HepG2 (cell line): ENCODE measurements at regions not wholly inside any gene's neighbourhood (a gene's known extent, or its start where the extent isn't known, plus 50 kb on each side); places are given as distances from the start of the nearest gene placed in this dataset.

Experiments used
- ATAC-seq: fragments of 200-7000 bp; cut with Tn5 transposase; 3 replicates; pipeline ENCODE4 v1.9.1; 2020; ENCODE audit warnings: mild to moderate bottlenecking, moderate library complexity
- BruUV-seq: library from RNA; stranded (reverse); fragments of 400-500 nt; replicated peaks from 2 replicates; lab custom pipeline; 2021; lab: Mats Ljungman, UMichigan
- CTCF ChIA-PET: fragments of 300-600 bp; formaldehyde crosslinking; extraction: SDS; loops from one replicate; lab custom pipeline; 2021; ENCODE audit warnings: low total read pairs, inconsistent platforms, low intra/inter-chr PET ratio; lab: Yijun Ruan, JAX
- POLR2A ChIA-PET: fragments of 350-600 bp; sonication (Branson Sonifier 250); formaldehyde crosslinking; loops from one replicate; lab custom pipeline; 2020; ENCODE audit warnings: antibody characterized with exemption, inconsistent platforms; lab: Yijun Ruan, JAX
- DNase-seq: peaks from one replicate; pipeline ENCODE4 v3.0.0-alpha.2; 2015; ENCODE audit warnings: low spot score
- FAIRE-seq: peaks from 3 replicates; lab custom pipeline; 2011; peaks lifted over from hg19 to GRCh38; lab: Jason Lieb, UNC
- H2AFZ ChIP-seq: one replicate; pipeline ENCODE4 v1.6.1; 2011; ENCODE audit warnings: low read length, inconsistent platforms
- H3K27ac ChIP-seq: fragments of 300-600 bp; 3 replicates; pipeline ENCODE4 v1.8.0; 2011; ENCODE audit warnings: mixed run types, mild to moderate bottlenecking, mixed read lengths, low read length, inconsistent platforms; ENCODE audit not compliant: insufficient read depth; ENCODE audit errors: extremely low read length
- H3K27me3 ChIP-seq, 2 experiments: fragments of 200-600 bp in 1 of 2; 2 replicates in 1 of 2; 3 replicates in 1 of 2; pipeline versions ENCODE4 v1.6.0 to v1.8.0; 2011; ENCODE audit warnings: low read length in 2 of 2, mild to moderate bottlenecking in 2 of 2, moderate library complexity in 2 of 2, inconsistent platforms in 1 of 2; ENCODE audit not compliant: insufficient read depth in 2 of 2, control insufficient read depth in 1 of 2
- H3K36me3 ChIP-seq, 2 experiments: fragments of 200-600 bp in 1 of 2; replicated peaks in 1 of 2; 2 replicates in 1 of 2; 3 replicates in 1 of 2; pipeline versions ENCODE4 v1.5.1 to v1.8.0; 2011; ENCODE audit warnings: low read length in 2 of 2, inconsistent platforms in 1 of 2; ENCODE audit not compliant: insufficient read depth in 2 of 2, control insufficient read depth in 1 of 2
- H3K4me1 ChIP-seq: 2 replicates; pipeline ENCODE4 v1.5.1; 2012; ENCODE audit warnings: low read length, inconsistent platforms; ENCODE audit not compliant: insufficient read depth
- H3K4me2 ChIP-seq: 2 replicates; pipeline ENCODE4 v1.6.0; 2011; ENCODE audit warnings: low read depth, low read length, inconsistent platforms
- H3K4me3 ChIP-seq, 3 experiments: fragments of 200-600 bp in 1 of 3; sonication (generic), shearing (Covaris generic) in 1 of 3; replicated peaks in 1 of 3; 2 replicates each; pipeline ENCODE4 v1.5.1; 2011 to 2016; ENCODE audit warnings: low read length in 3 of 3, inconsistent platforms in 2 of 3, low read depth in 2 of 3, mild to moderate bottlenecking in 2 of 3, control low read depth in 1 of 3, mixed read lengths in 1 of 3; ENCODE audit not compliant: insufficient read depth in 1 of 3
- H3K79me2 ChIP-seq: one replicate; pipeline ENCODE4 v1.6.1; 2011; ENCODE audit warnings: low read length, inconsistent platforms; ENCODE audit not compliant: insufficient read depth
- H3K9ac ChIP-seq: 2 replicates; pipeline ENCODE4 v1.6.0; 2011; ENCODE audit warnings: mild to moderate bottlenecking, low read depth, low read length, inconsistent platforms; ENCODE audit not compliant: insufficient read depth
- H3K9me3 ChIP-seq: 2 replicates; pipeline ENCODE4 v1.5.1; 2012; ENCODE audit warnings: mild to moderate bottlenecking, low read length
- H4K20me1 ChIP-seq: 2 replicates; pipeline ENCODE4 v1.6.0; 2011; ENCODE audit warnings: inconsistent platforms, mild to moderate bottlenecking, low read length, moderate library complexity; ENCODE audit not compliant: insufficient read depth
- BRD4 ChIP-seq: sonication (generic); formaldehyde crosslinking; IDR thresholded peaks from 2 replicates; pipeline ENCODE4 v1.4.0; 2020; ENCODE audit warnings: missing genetic modification reagents
- DNMT1 ChIP-seq: sonication (generic); formaldehyde crosslinking; IDR thresholded peaks from 2 replicates; pipeline ENCODE4 v1.5.1; 2020; ENCODE audit warnings: mild to moderate bottlenecking, missing genetic modification reagents
- FIP1L1 ChIP-seq: fragments of 200-400 bp; formaldehyde crosslinking; IDR thresholded peaks from 2 replicates; pipeline ENCODE4 v1.6.1; 2018; ENCODE audit warnings: low read depth, mild to moderate bottlenecking, low read length, moderate library complexity, borderline replicate concordance; ENCODE audit not compliant: insufficient read depth
- FOXA1 ChIP-seq, 2 experiments: fragments of 450-650 bp in 1 of 2; sonication (generic) in 1 of 2; formaldehyde crosslinking in 1 of 2; IDR thresholded peaks; 2 replicates each; pipeline versions ENCODE4 v1.4.0 to v1.6.1; 2016 to 2020; ENCODE audit warnings: missing genetic modification reagents in 1 of 2
- KMT2B ChIP-seq: IDR thresholded peaks from 2 replicates; pipeline ENCODE4 v1.6.1; 2016; ENCODE audit warnings: missing genetic modification reagents, missing compliant biosample characterization
- NCOA1 ChIP-seq: sonication (generic); formaldehyde crosslinking; IDR thresholded peaks from 2 replicates; pipeline ENCODE4 v1.9.0; 2021; ENCODE audit warnings: missing genetic modification reagents
- NFE2L2 ChIP-seq: fragments of 150-350 bp; IDR thresholded peaks from 2 replicates; pipeline ENCODE4 v1.6.1; 2014; ENCODE audit warnings: low read length
- PHB2 ChIP-seq: fragments of 450-650 bp; IDR thresholded peaks from 2 replicates; pipeline ENCODE4 v1.6.1; 2018; ENCODE audit not compliant: partially characterized antibody
- ZNF256 ChIP-seq: sonication (generic); formaldehyde crosslinking; conservative IDR thresholded peaks from 2 replicates; pipeline ENCODE4 v1.4.0; 2020; ENCODE audit warnings: missing genetic modification reagents
- ZNF3 ChIP-seq: IDR thresholded peaks from 2 replicates; pipeline ENCODE4 v1.7.0; 2017; ENCODE audit warnings: inconsistent platforms
- ZNF839 ChIP-seq: sonication (generic); formaldehyde crosslinking; IDR thresholded peaks from 2 replicates; pipeline ENCODE4 v1.4.0; 2020; ENCODE audit warnings: missing genetic modification reagents, mild to moderate bottlenecking, borderline replicate concordance
- WGBS: methylation state at CpG from one replicate; pipeline ENCODE4 v1.1.6; 2017; ENCODE audit warnings: low lambda C conversion rate; 5-methylcytosine and 5-hydroxymethylcytosine counted together
- in situ Hi-C: cut with HindIII; loops from 2 replicates; pipeline ENCODE4 v1.10.0; 2017; ENCODE audit warnings: low pct_unique_long_range_greater_than_20kb; ENCODE audit not compliant: extremely low pct_ligation_motif_present
- intact Hi-C: fragments of 100-400 bp; cut with micrococcal nuclease; formaldehyde crosslinking; loops from one replicate; pipeline ENCODE4 v1.10.0; 2022; ENCODE audit not compliant: unreplicated experiment

GRCh38 chr9:105828171-105828570 lies 133.8 kb downstream of the TMEM38B start:
- H3K4me3 ChIP-seq: no peak overlapping the region
- in situ Hi-C loops: no loop called here
- CTCF ChIA-PET: no interaction called here
- no peaks in the 10 kb centered on the region for H3K4me1 ChIP-seq
- H3K27me3 ChIP-seq: no peaks in the 10 kb centered on the region
- ATAC-seq (no peak), FAIRE-seq (no peak), DNase-seq (no peak)
- no peak overlapping the region for H2AFZ ChIP-seq
- TF ChIP-seq ZNF256 (no peak), ZNF839 (no peak), DNMT1 (no peak), KMT2B (CRISPR knock-in tag) (no peak), FOXA1 (IDR thresholded peaks at IDR 0.05) (no peak), FOXA1 (CRISPR knock-in tag; IDR thresholded peaks at IDR 0.05) (no peak), BRD4 (no peak), ZNF3 (CRISPR knock-in tag) (no peak)
- H3K4me2 ChIP-seq: no peak overlapping the region
- H3K9ac ChIP-seq: no peak overlapping the region
- POLR2A ChIA-PET: no interaction called here
- no CpG with 5 or more reads among the region's 2 CpGs for WGBS
- no peaks in the 10 kb centered on the region for H4K20me1 ChIP-seq
- no TSS peak for BruUV-seq
- intact Hi-C loops: no loop called here
- no peak overlapping the region for H3K27ac ChIP-seq
- no peaks in the 10 kb centered on the region for H3K9me3 ChIP-seq
- H3K36me3 ChIP-seq: no peaks in the 10 kb centered on the region
- no peaks in the 10 kb centered on the region for H3K79me2 ChIP-seq

GRCh38 chr9:105828596-105829213 lies 134.4 kb downstream of the TMEM38B start:
- H2AFZ ChIP-seq: no peak overlapping the region
- no peaks in the 10 kb centered on the region for H3K27me3 ChIP-seq
- no peaks in the 10 kb centered on the region for H3K36me3 ChIP-seq
- in situ Hi-C loops: no loop called here
- H3K4me1 ChIP-seq: no peaks in the 10 kb centered on the region
- WGBS: 20% methylated on average over 1 of the region's 1 CpG
- no peak for TF ChIP-seq NCOA1 (CRISPR knock-in tag)
- TF ChIP-seq FIP1L1: no peak
- no peak for TF ChIP-seq NFE2L2
- no peak for TF ChIP-seq PHB2
- TF ChIP-seq, all 625 proteins: peak for 0
- no peak for DNase-seq
- no peaks in the 10 kb centered on the region for H3K9me3 ChIP-seq
- no TSS peak for BruUV-seq
- H3K27ac ChIP-seq: no peak overlapping the region
- H3K4me2 ChIP-seq: no peak overlapping the region
- no peak overlapping the region for H3K4me3 ChIP-seq
- H3K79me2 ChIP-seq: no peaks in the 10 kb centered on the region
- no peak for FAIRE-seq
- ATAC-seq: no peak
- ChIA-PET POLR2A (no interaction called here), CTCF (no interaction called here)
- no peak overlapping the region for H3K9ac ChIP-seq
- no peaks in the 10 kb centered on the region for H4K20me1 ChIP-seq
- intact Hi-C loops: no loop called here
